Epithelial cell of esophagus (primary cell): ENCODE measurements at regions not wholly inside any gene's neighbourhood (a gene's known extent, or its start where the extent isn't known, plus 50 kb on each side); places are given as distances from the start of the nearest gene placed in this dataset.
"Not testable (repeated sequence)": the region's sequence is repeated elsewhere in the genome, so short reads cannot be mapped to it uniquely, and the experiment has no call there.

Experiments
- DNase-seq: peaks from one replicate; pipeline ENCODE4 v3.0.0; 2010; ENCODE audit warnings: low read depth
- H3K4me3 ChIP-seq: 2 replicates; pipeline ENCODE4 v1.5.1; 2011; ENCODE audit warnings: mild to moderate bottlenecking, low read length, control low read depth
- CTCF ChIP-seq: IDR thresholded peaks from 2 replicates; pipeline ENCODE4 v1.5.1; 2011; ENCODE audit warnings: low read depth, mild to moderate bottlenecking, low read length, control low read depth, inconsistent platforms; ENCODE audit not compliant: insufficient read depth; ENCODE audit errors: missing control alignments

GRCh38 chr5:118301696-118302095 is 686.7 kb downstream of the DTWD2 start:
- no peak for TF ChIP-seq CTCF
- no peak for DNase-seq
- H3K4me3 ChIP-seq = no peak overlapping the region

GRCh38 chr5:118295045-118295444 is 693.3 kb downstream of the DTWD2 start:
- no peak overlapping the region for H3K4me3 ChIP-seq
- no peak for TF ChIP-seq CTCF
- DNase-seq = no peak

- no peak for TF ChIP-seq CTCF
- no peak for DNase-seq
- H3K4me3 ChIP-seq = no peak overlapping the region
These were observed 695.0 kb downstream of the DTWD2 start for GRCh38 chr5:118293378-118293777.

GRCh38 chr5:118290204-118290603 is 698.1 kb downstream of the DTWD2 start:
- DNase-seq = no peak
- H3K4me3 ChIP-seq = no peak overlapping the region
- TF ChIP-seq CTCF = no peak

GRCh38 chr5:118284230-118284629 is 704.1 kb downstream of the DTWD2 start:
- H3K4me3 ChIP-seq = not testable (repeated sequence)
- peak; percentile 2 for DNase-seq

- DNase-seq, H3K4me3 ChIP-seq: not testable (repeated sequence)
These were observed 705.8 kb downstream of the DTWD2 start for GRCh38 chr5:118282480-118283038.

- no peak overlapping the region for H3K4me3 ChIP-seq
- DNase-seq = no peak
- TF ChIP-seq CTCF = no peak
These were observed 708.6 kb downstream of the DTWD2 start for GRCh38 chr5:118279540-118280294.

GRCh38 chr5:118270526-118270925 is 717.8 kb downstream of the DTWD2 start:
- H3K4me3 ChIP-seq = no peak overlapping the region
- TF ChIP-seq CTCF = no peak
- DNase-seq = no peak
